Astrocyte (in vitro differentiated cells and primary cell): ENCODE measurements at regions not wholly inside any gene's neighbourhood (a gene's known extent, or its start where the extent isn't known, plus 50 kb on each side); places are given as distances from the start of the nearest gene placed in this dataset.

Experiments used
- CTCF ChIP-seq: IDR thresholded peaks from 2 replicates; pipeline ENCODE4 v1.5.1; 2011; ENCODE audit warnings: low read depth, mild to moderate bottlenecking, inconsistent platforms, low read length, moderate library complexity; ENCODE audit not compliant: insufficient read depth
- EZH2 ChIP-seq: IDR thresholded peaks from 2 replicates; pipeline ENCODE4 v1.6.1; 2012; ENCODE audit warnings: mild to moderate bottlenecking, low read length, inconsistent platforms; ENCODE audit not compliant: insufficient read depth

DNA sequence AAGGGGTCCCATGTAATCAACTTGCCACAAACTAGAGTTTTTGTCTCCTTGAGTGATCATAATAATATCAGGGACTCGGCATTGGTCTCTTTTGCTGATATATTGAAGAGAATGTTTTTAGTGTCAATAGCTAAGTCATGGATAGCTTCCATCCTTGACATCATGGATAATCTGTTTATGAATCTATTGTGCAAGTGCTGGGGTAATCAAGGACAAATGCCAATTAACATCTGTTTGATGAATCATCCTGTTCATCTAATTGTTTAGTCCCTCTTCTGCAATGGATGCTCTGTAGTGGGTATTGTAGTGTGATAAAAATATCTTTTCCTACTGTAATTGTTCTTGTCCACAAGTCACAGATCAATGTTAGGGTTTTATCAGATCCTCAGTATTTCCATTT is 607.5 kb upstream of the SEMA6A start:
- TF ChIP-seq CTCF (no peak), EZH2 (no peak)
